Natural killer cell (primary cell): ENCODE measurements at regions not wholly inside any gene's neighbourhood (a gene's known extent, or its start where the extent isn't known, plus 50 kb on each side); places are given as distances from the start of the nearest gene placed in this dataset.

Experiments
- ATAC-seq, 3 donors: fragments of 150-1000 bp in 2 of 3; fragments of 200-7000 bp in 1 of 3; cut with Tn5 transposase; 1 replicate in 1 of 3; 2 replicates in 2 of 3; pipeline ENCODE4 v1.10.0; 2021; ENCODE audit warnings: mild to moderate bottlenecking in 2 of 3, moderate library complexity in 2 of 3
- DNase-seq, 2 donors: peaks; one replicate each; pipeline versions ENCODE4 v3.0.0 to v3.0.0-alpha.2; 2013 to 2021; ENCODE audit warnings: mixed read lengths in 1 of 2
- H3K27ac ChIP-seq: one replicate; pipeline ENCODE4 v1.5.1; 2013; ENCODE audit warnings: mild to moderate bottlenecking, low read length
- H3K27me3 ChIP-seq: one replicate; pipeline ENCODE4 v1.6.1; 2013; ENCODE audit warnings: low read length; ENCODE audit not compliant: control insufficient read depth, insufficient read depth
- H3K36me3 ChIP-seq: one replicate; pipeline ENCODE4 v1.6.1; 2013; ENCODE audit warnings: low read length; ENCODE audit not compliant: control insufficient read depth, insufficient read depth
- H3K4me1 ChIP-seq: one replicate; pipeline ENCODE4 v1.6.1; 2013; ENCODE audit warnings: low read length; ENCODE audit not compliant: control insufficient read depth, insufficient read depth
- H3K4me3 ChIP-seq: one replicate; pipeline ENCODE4 v1.5.1; 2013; ENCODE audit warnings: low read length
- H3K9me3 ChIP-seq: one replicate; pipeline ENCODE4 v1.6.1; 2013; ENCODE audit warnings: low read length; ENCODE audit not compliant: control insufficient read depth, insufficient read depth
- H3K27ac Mint-ChIP-seq, 2 donors: one replicate each; pipeline ENCODE4 v1.8.0; 2022; ENCODE audit warnings: mild to moderate bottlenecking in 2 of 2, mixed read lengths in 2 of 2, moderate library complexity in 1 of 2
- H3K27me3 Mint-ChIP-seq, 2 donors: one replicate each; pipeline ENCODE4 v1.8.0; 2022; ENCODE audit warnings: low read depth in 2 of 2, mixed read lengths in 2 of 2
- H3K36me3 Mint-ChIP-seq: one replicate; pipeline ENCODE4 v1.8.0; 2022; ENCODE audit warnings: mixed read lengths
- H3K4me1 Mint-ChIP-seq, 2 donors: one replicate each; pipeline ENCODE4 v1.8.0; 2022; ENCODE audit warnings: mixed read lengths in 2 of 2
- H3K4me3 Mint-ChIP-seq: one replicate; pipeline ENCODE4 v1.8.0; 2022; ENCODE audit warnings: mild to moderate bottlenecking, moderate library complexity, mixed read lengths
- H3K9me3 Mint-ChIP-seq, 2 donors: one replicate each; pipeline ENCODE4 v1.8.0; 2022; ENCODE audit warnings: mixed read lengths in 2 of 2
- WGBS: methylation state at CpG from one replicate; pipeline ENCODE4 v1.1.7; 2013; ENCODE audit warnings: missing lambda C conversion rate; ENCODE audit not compliant: insufficient coverage; 5-methylcytosine and 5-hydroxymethylcytosine counted together
- intact Hi-C: fragments of 100-400 bp; cut with micrococcal nuclease; formaldehyde crosslinking; loops from one replicate; pipeline ENCODE4 v1.14.2; 2022
- TF ChIP-seq, protein P1 (sequence below): fragments of 200-600 bp; IDR thresholded peaks from one replicate; pipeline ENCODE4 v1.8.0; 2022; ENCODE audit warnings: antibody characterized with exemption

DNA sequence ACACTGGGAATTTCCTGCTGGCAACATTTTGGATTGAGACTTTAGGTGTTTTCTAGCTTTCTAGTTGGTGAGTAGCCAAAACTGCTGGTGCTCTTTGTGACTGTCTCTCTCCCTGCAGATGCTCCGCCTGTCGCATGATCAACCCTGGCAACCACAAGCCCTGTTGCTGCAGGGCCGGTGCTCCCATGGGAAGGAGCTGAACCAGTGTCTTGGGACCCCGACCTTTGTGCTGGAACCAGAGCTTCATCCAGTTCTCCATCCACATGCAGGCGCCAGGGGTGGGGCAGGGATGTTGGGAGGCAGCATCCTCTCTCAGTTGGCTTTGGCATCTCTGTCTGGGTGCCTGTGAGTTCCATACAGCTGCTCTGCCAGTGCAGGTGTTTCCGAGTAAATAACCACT lies 306.2 kb upstream of the MKI67 start:
- no peaks in the 10 kb centered on the region for H3K9me3 Mint-ChIP-seq
- H3K27me3 Mint-ChIP-seq, result peaks cover 5 to 8% of the 10 kb centered on the region in 2 donors
- 84% methylated on average over 6 of the region's 6 CpGs for WGBS
- Histone ChIP-seq H3K36me3 (no peaks in the 10 kb centered on the region), H3K27me3 (no peaks in the 10 kb centered on the region), H3K4me3 (no peak overlapping the region), H3K4me1 (no peaks in the 10 kb centered on the region), H3K9me3 (no peaks in the 10 kb centered on the region), H3K27ac (no peak overlapping the region)
- intact Hi-C loops, result no loop called here
- ATAC-seq (no peak), DNase-seq (no peak)
- H3K4me3 Mint-ChIP-seq, result no peak overlapping the region
- no peak overlapping the region for H3K27ac Mint-ChIP-seq
- H3K36me3 Mint-ChIP-seq, result no peaks in the 10 kb centered on the region
- TF ChIP-seq, protein P1, sequence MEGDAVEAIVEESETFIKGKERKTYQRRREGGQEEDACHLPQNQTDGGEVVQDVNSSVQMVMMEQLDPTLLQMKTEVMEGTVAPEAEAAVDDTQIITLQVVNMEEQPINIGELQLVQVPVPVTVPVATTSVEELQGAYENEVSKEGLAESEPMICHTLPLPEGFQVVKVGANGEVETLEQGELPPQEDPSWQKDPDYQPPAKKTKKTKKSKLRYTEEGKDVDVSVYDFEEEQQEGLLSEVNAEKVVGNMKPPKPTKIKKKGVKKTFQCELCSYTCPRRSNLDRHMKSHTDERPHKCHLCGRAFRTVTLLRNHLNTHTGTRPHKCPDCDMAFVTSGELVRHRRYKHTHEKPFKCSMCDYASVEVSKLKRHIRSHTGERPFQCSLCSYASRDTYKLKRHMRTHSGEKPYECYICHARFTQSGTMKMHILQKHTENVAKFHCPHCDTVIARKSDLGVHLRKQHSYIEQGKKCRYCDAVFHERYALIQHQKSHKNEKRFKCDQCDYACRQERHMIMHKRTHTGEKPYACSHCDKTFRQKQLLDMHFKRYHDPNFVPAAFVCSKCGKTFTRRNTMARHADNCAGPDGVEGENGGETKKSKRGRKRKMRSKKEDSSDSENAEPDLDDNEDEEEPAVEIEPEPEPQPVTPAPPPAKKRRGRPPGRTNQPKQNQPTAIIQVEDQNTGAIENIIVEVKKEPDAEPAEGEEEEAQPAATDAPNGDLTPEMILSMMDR, result no peak
- H3K4me1 Mint-ChIP-seq, result no peaks in the 10 kb centered on the region

DNA sequence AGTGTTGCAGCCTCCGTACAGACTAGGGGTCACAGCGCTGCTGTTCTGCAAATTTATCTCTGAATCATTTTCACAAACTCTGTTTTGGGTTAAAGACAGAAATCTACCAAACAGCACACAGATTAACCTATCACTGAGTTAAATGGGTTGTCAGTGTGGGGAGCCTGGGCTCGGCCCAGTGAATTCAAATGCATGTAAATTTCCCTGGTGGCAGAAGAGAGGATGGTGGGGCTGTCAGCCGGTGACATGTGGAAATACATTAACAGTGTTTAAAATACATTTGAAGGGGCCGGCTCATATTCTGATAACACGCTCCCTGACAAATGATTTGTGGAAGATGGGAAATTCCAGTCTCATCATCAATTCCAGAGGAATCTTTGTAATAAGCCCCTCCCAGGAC lies 309.6 kb upstream of the MKI67 start:
- Histone ChIP-seq H3K4me1 (no peaks in the 10 kb centered on the region), H3K27ac (no peak overlapping the region), H3K36me3 (no peaks in the 10 kb centered on the region), H3K27me3 (no peaks in the 10 kb centered on the region), H3K9me3 (no peaks in the 10 kb centered on the region), H3K4me3 (no peak overlapping the region)
- Mint-ChIP-seq H3K27me3 (peaks cover 8 to 13% of the 10 kb centered on the region in 2 donors), H3K27ac (no peak overlapping the region), H3K9me3 (no peaks in the 10 kb centered on the region), H3K4me1 (no peaks in the 10 kb centered on the region), H3K4me3 (no peak overlapping the region), H3K36me3 (no peaks in the 10 kb centered on the region)
- no peak for ATAC-seq
- DNase-seq, result no peak
- TF ChIP-seq, protein P1, result no peak
- 78% methylated on average over 6 of the region's 6 CpGs for WGBS
- intact Hi-C loops, result no loop called here

DNA sequence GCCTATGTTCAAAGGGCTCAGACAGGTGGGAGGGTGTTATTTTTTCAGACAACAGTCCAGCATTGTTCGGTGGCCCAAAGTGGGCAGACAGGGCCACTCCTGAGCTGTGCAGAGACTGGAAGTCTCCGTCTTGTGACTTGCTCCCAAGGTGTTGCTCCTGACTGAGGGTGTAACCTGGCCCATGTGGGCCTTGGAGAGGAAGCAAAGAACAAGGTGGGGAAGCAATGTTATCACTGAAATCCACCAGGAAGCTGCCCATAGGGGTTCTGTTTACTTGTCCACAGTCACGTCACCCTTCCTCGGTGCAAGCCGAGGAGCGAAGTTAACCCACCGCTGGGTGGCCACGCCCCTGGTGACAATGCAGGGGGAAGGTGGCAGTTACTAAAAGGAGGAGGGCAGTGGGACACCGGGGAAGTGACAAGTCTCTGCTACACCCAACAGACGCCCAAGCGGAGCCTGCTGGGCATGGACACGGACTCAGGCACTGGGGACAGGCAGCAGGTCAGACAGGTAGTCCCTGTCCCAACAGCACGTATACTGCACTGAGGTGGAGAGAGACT lies 311.6 kb upstream of the MKI67 start:
- no peaks in the 10 kb centered on the region for H3K9me3 ChIP-seq
- H3K4me3 Mint-ChIP-seq, result no peak overlapping the region
- H3K4me3 ChIP-seq, result no peak overlapping the region
- no peaks in the 10 kb centered on the region for H3K36me3 Mint-ChIP-seq
- 90% methylated on average over 13 of the region's 13 CpGs for WGBS
- ATAC-seq, result no peak
- TF ChIP-seq, protein P1, result no peak
- H3K27ac ChIP-seq, result no peak overlapping the region
- H3K36me3 ChIP-seq, result no peaks in the 10 kb centered on the region
- H3K4me1 ChIP-seq, result no peaks in the 10 kb centered on the region
- no peaks in the 10 kb centered on the region for H3K4me1 Mint-ChIP-seq
- intact Hi-C loops, result no loop called here
- no peak overlapping the region for H3K27ac Mint-ChIP-seq
- no peaks in the 10 kb centered on the region for H3K27me3 ChIP-seq
- no peaks in the 10 kb centered on the region for H3K9me3 Mint-ChIP-seq
- no peak for DNase-seq
- peaks cover 13 to 15% of the 10 kb centered on the region in 2 donors for H3K27me3 Mint-ChIP-seq

DNA sequence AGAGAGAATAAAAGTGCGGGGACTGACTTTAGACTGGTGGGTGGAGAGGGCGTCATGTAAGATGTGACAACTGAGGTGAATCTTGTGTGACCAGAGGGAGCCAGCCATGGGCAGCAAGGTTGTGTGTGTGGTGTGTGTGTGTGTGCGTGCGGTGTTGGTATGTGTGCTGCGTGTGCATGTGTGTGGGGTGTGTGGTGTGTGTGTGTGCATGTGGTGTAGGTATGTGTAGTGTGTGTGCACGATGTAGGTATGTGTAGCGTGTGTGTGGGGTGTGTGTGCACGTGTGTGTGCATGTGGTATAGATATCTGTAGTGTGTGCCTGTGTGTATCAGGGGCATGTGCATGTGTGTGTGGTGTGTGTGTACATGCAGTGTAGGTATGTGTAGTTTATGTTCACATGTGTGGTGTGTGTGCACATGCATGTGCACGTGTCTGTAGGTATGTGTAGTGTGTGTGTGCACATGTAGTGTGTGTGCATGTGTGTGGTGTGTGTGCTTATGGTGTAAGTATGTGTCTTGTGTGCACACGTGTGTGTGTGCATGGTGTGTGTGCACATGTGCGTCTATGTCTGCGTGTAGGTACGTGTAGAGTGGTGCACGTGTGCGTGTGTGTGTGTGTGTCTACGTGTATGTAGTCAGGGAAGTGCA lies 312.3 kb upstream of the MKI67 start:
- Histone ChIP-seq H3K36me3 (no peaks in the 10 kb centered on the region), H3K27ac (no peak overlapping the region), H3K9me3 (no peaks in the 10 kb centered on the region), H3K27me3 (no peaks in the 10 kb centered on the region), H3K4me1 (no peaks in the 10 kb centered on the region), H3K4me3 (no peak overlapping the region)
- DNase-seq (no peak), ATAC-seq (peak in 1 of 3 donors; percentile 56)
- H3K36me3 Mint-ChIP-seq, result no peaks in the 10 kb centered on the region
- TF ChIP-seq, protein P1, result no peak
- H3K4me3 Mint-ChIP-seq, result no peak overlapping the region
- no peaks in the 10 kb centered on the region for H3K4me1 Mint-ChIP-seq
- H3K27ac Mint-ChIP-seq, result no peak overlapping the region
- 93% methylated on average over 16 of the region's 16 CpGs for WGBS
- intact Hi-C loops, result no loop called here
- H3K9me3 Mint-ChIP-seq, result no peaks in the 10 kb centered on the region
- H3K27me3 Mint-ChIP-seq, result peaks cover 15 to 17% of the 10 kb centered on the region in 2 donors
